HEK293T (cell line): ENCODE measurements at regions not wholly inside any gene's neighbourhood (a gene's known extent, or its start where the extent isn't known, plus 50 kb on each side); places are given as distances from the start of the nearest gene placed in this dataset.

Source experiments
- CTCF ChIA-PET: fragments of 350-600 bp; formaldehyde crosslinking; extraction: SDS; loops from one replicate; lab custom pipeline; 2021; ENCODE audit warnings: antibody characterized with exemption, inconsistent platforms; lab: Yijun Ruan, JAX
- POLR2A ChIA-PET: fragments of 350-600 bp; formaldehyde crosslinking; extraction: SDS; loops from one replicate; lab custom pipeline; 2020; ENCODE audit warnings: antibody characterized with exemption, inconsistent platforms; lab: Yijun Ruan, JAX
- DNase-seq: peaks from one replicate; pipeline ENCODE4 v3.0.0; 2012; ENCODE audit warnings: mixed read lengths; ENCODE audit errors: extremely low spot score
- ARNT ChIP-seq: fragments of 450-650 bp; IDR thresholded peaks from 2 replicates; pipeline ENCODE4 v1.6.1; 2017; ENCODE audit warnings: mild to moderate bottlenecking
- BHLHE40 ChIP-seq: fragments of 450-650 bp; IDR thresholded peaks from 2 replicates; pipeline ENCODE4 v1.6.1; 2016; ENCODE audit warnings: mild to moderate bottlenecking, moderate library complexity, borderline replicate concordance
- CTBP1 ChIP-seq: fragments of 450-650 bp; IDR thresholded peaks from 2 replicates; pipeline ENCODE4 v1.6.1; 2016; ENCODE audit warnings: borderline replicate concordance
- ELF4 ChIP-seq: fragments of 450-650 bp; IDR thresholded peaks from 2 replicates; pipeline ENCODE4 v1.6.1; 2017; ENCODE audit warnings: antibody characterized with exemption
- FOXA1 ChIP-seq: fragments of 450-650 bp; IDR thresholded peaks from 2 replicates; pipeline ENCODE4 v1.6.1; 2016; ENCODE audit warnings: mild to moderate bottlenecking
- FOXK2 ChIP-seq: fragments of 450-650 bp; IDR thresholded peaks from 2 replicates; pipeline ENCODE4 v1.6.1; 2016; ENCODE audit warnings: mild to moderate bottlenecking
- FOXM1 ChIP-seq: fragments of 450-650 bp; IDR thresholded peaks from 2 replicates; pipeline ENCODE4 v1.6.1; 2017; ENCODE audit warnings: mild to moderate bottlenecking, borderline replicate concordance
- HDGF ChIP-seq: fragments of 450-650 bp; IDR thresholded peaks from 2 replicates; pipeline ENCODE4 v1.6.1; 2017; ENCODE audit warnings: antibody characterized with exemption, borderline replicate concordance
- L3MBTL2 ChIP-seq: fragments of 450-650 bp; conservative IDR thresholded peaks from 2 replicates; pipeline ENCODE4 v1.6.1; 2016; ENCODE audit warnings: mild to moderate bottlenecking
- LEF1 ChIP-seq: fragments of 450-650 bp; IDR thresholded peaks from 2 replicates; pipeline ENCODE4 v1.6.1; 2017; ENCODE audit warnings: mild to moderate bottlenecking, borderline replicate concordance
- NFRKB ChIP-seq: fragments of 450-650 bp; IDR thresholded peaks from 2 replicates; pipeline ENCODE4 v1.6.1; 2016; ENCODE audit warnings: mild to moderate bottlenecking, moderate library complexity
- SP1 ChIP-seq: fragments of 450-650 bp; IDR thresholded peaks from 2 replicates; pipeline ENCODE4 v1.6.1; 2017
- SUZ12 ChIP-seq: fragments of 450-650 bp; IDR thresholded peaks from 2 replicates; pipeline ENCODE4 v1.6.1; 2016; ENCODE audit warnings: mild to moderate bottlenecking
- TARDBP ChIP-seq: fragments of 450-650 bp; IDR thresholded peaks from 2 replicates; pipeline ENCODE4 v1.6.1; 2016
- ZNF384 ChIP-seq: fragments of 450-650 bp; IDR thresholded peaks from 2 replicates; pipeline ENCODE4 v1.6.1; 2016
- TF ChIP-seq, protein P1 (sequence below): fragments of 450-650 bp; IDR thresholded peaks from 2 replicates; pipeline ENCODE4 v1.6.1; 2016

DNA sequence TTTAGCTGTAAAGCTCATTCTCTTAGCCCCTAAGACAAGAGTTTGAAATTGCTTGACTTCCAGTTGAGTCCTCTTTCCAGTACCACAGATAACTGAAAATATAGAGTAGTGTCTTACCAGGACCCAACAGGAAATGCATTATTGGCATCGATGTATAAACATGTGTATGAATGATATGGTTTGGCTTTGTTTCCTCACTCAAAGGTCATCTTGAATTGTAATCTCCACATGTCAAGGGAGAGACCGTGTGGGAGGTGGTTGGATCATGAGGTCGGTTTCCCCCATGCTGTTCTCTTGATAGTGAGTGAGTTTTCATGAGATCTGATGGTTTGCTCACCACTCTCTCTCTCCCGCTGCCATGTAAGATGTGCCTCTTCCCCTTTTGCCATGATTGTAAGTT lies 745.0 kb downstream of the TMEM182 start:
- ChIA-PET POLR2A (no interaction called here), CTCF (no interaction called here)
- no peak for DNase-seq
- no peak for TF ChIP-seq FOXK2
- TF ChIP-seq FOXA1: no peak
- no peak for TF ChIP-seq TARDBP
- TF ChIP-seq ARNT: no peak
- TF ChIP-seq SUZ12: no peak
- no peak for TF ChIP-seq ZNF384
- TF ChIP-seq, protein P1, sequence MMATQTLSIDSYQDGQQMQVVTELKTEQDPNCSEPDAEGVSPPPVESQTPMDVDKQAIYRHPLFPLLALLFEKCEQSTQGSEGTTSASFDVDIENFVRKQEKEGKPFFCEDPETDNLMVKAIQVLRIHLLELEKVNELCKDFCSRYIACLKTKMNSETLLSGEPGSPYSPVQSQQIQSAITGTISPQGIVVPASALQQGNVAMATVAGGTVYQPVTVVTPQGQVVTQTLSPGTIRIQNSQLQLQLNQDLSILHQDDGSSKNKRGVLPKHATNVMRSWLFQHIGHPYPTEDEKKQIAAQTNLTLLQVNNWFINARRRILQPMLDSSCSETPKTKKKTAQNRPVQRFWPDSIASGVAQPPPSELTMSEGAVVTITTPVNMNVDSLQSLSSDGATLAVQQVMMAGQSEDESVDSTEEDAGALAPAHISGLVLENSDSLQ: no peak
- TF ChIP-seq CTBP1: no peak
- TF ChIP-seq FOXM1: no peak
- TF ChIP-seq SP1: no peak
- TF ChIP-seq NFRKB: no peak
- TF ChIP-seq L3MBTL2: no peak
- TF ChIP-seq HDGF: no peak
- no peak for TF ChIP-seq LEF1
- TF ChIP-seq ELF4: no peak
- TF ChIP-seq BHLHE40: no peak

DNA sequence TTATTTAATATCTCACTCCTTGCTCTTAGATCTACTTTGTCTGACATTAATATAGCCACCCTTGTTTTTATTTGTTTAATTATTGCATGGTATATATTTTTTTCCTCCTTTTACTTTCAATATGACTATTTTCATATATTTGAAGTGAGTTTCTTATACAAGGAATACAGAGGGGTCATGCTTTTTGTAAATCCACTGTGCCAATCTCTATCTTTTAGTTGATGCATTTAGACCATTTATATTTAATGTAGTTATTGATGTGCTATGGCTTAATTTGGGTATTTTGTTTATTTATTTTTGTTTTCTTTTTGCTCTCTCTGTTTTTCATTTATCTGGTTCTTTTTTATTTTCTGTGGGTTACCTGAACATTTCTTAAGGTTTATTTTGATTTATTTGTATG lies 750.6 kb downstream of the TMEM182 start:
- ChIA-PET POLR2A (no interaction called here), CTCF (no interaction called here)
- no peak for DNase-seq
- TF ChIP-seq TARDBP (no peak), SUZ12 (no peak), NFRKB (no peak), FOXA1 (no peak), HDGF (no peak), ZNF384 (no peak), FOXM1 (no peak), FOXK2 (no peak), SP1 (no peak), ELF4 (no peak), L3MBTL2 (no peak), LEF1 (no peak), ARNT (no peak), BHLHE40 (no peak), CTBP1 (no peak)
- TF ChIP-seq, protein P1: no peak

DNA sequence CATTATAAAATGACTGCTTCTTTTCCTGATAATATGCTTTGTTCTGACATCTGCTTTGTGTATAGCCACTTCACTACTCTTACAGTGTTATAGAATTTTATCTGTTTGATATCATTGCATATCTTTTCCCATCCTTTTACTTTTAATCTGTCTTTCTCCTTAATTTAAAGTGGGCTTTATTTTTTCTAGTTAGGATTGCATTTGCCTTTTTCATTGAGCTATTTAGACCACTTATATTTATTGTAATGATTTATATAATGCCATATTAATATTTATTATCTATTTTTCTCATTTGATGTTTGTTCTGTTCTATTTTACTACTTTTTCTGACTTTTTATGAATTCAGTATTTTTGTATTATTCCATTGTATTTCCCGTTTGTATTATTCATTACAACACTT lies 758.7 kb downstream of the TMEM182 start:
- CTCF ChIA-PET: no interaction called here
- TF ChIP-seq, protein P1: no peak
- no peak for TF ChIP-seq CTBP1
- no peak for TF ChIP-seq FOXA1
- no peak for TF ChIP-seq FOXM1
- no peak for TF ChIP-seq NFRKB
- TF ChIP-seq FOXK2: no peak
- TF ChIP-seq L3MBTL2: no peak
- TF ChIP-seq SUZ12: no peak
- no peak for TF ChIP-seq ARNT
- TF ChIP-seq ELF4: no peak
- TF ChIP-seq HDGF: no peak
- no peak for DNase-seq
- POLR2A ChIA-PET: no interaction called here

DNA sequence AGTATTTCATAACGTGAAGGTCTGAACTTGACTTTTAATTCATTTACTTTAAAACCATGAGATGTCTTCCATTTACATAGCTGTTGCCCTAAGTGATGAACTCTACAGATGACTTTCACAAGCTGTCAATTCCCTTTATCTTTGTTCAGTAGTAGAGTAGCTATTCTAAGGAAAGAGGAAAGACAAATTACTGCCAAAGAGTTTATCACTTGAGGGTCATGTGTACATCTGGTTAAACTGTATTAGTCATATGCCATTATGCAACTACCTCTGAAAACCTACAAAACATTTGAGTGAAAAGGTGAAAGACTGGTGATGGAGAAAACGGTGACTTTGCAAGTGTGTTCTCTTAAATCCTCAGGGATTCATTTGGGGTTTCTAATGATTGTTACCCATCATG lies 763.9 kb downstream of the TMEM182 start:
- POLR2A ChIA-PET: no interaction called here
- TF ChIP-seq CTBP1: no peak
- no peak for TF ChIP-seq SP1
- TF ChIP-seq, protein P1: no peak
- TF ChIP-seq TARDBP: no peak
- no peak for TF ChIP-seq L3MBTL2
- no peak for DNase-seq
- CTCF ChIA-PET: no interaction called here

DNA sequence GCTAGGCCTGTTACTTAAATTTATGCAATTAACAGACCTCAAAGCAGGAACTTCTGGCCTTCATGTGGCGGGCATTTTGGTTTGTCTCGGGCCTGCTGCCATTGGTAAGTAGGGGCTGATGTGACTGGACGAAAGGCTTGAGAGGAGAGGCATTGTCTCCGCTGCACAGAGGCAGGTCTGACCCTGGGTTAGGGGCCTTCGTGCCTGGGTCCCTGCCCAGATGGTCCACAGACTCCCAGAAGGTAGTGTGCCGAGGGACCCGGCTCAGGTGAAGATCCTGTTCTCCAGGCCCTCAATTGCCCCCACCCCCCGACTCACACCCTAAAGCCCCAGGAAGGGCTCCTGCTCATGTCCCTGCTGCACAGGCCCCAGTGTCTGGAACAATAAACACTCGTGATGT lies 764.9 kb downstream of the TMEM182 start:
- TF ChIP-seq TARDBP (no peak), L3MBTL2 (no peak), FOXK2 (no peak), BHLHE40 (no peak), FOXA1 (no peak), CTBP1 (no peak), LEF1 (no peak), ARNT (no peak), FOXM1 (no peak), ELF4 (no peak), SUZ12 (no peak), SP1 (no peak), NFRKB (no peak), ZNF384 (no peak), HDGF (no peak)
- TF ChIP-seq, protein P1: no peak
- CTCF ChIA-PET: no interaction called here
- POLR2A ChIA-PET: no interaction called here
- no peak for DNase-seq
